ENCODE measurements at regions not wholly inside any gene's neighbourhood (a gene's known extent, or its start where the extent isn't known, plus 50 kb on each side); places are given as distances from the start of the nearest gene placed in this dataset.
"Not testable (repeated sequence)": the region's sequence is repeated elsewhere in the genome, so short reads cannot be mapped to it uniquely, and the experiment has no call there.

- Histone ChIP-seq H3K4me3 (no peak overlapping the region), H3K9me3 (ENCODE audit: low read depth) (no peaks in the 10 kb centered on the region), H3K27me3 (no peaks in the 10 kb centered on the region), H3K4me1 (ENCODE audit: low read depth) (no peaks in the 10 kb centered on the region), H3K36me3 (no peaks in the 10 kb centered on the region), H3K27ac (no peak overlapping the region)
- TF ChIP-seq, protein P1, sequence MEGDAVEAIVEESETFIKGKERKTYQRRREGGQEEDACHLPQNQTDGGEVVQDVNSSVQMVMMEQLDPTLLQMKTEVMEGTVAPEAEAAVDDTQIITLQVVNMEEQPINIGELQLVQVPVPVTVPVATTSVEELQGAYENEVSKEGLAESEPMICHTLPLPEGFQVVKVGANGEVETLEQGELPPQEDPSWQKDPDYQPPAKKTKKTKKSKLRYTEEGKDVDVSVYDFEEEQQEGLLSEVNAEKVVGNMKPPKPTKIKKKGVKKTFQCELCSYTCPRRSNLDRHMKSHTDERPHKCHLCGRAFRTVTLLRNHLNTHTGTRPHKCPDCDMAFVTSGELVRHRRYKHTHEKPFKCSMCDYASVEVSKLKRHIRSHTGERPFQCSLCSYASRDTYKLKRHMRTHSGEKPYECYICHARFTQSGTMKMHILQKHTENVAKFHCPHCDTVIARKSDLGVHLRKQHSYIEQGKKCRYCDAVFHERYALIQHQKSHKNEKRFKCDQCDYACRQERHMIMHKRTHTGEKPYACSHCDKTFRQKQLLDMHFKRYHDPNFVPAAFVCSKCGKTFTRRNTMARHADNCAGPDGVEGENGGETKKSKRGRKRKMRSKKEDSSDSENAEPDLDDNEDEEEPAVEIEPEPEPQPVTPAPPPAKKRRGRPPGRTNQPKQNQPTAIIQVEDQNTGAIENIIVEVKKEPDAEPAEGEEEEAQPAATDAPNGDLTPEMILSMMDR (IDR thresholded peaks at IDR 0.05; ENCODE audit: low read depth, low read length) = no peak
- no peak for DNase-seq (ENCODE audit: low read depth in 1 of 2, low spot score in 1 of 2)
These were observed 127.2 kb downstream of the HS3ST3B1 start for GRCh38 chr17:14427900-14428647.

GRCh38 chr17:14423156-14423555, 122.3 kb downstream of the HS3ST3B1 start:
- not testable (repeated sequence) for DNase-seq (ENCODE audit: low read depth in 1 of 2, low spot score in 1 of 2); H3K4me1 ChIP-seq (ENCODE audit: low read depth); H3K27me3 ChIP-seq; H3K4me3 ChIP-seq; H3K9me3 ChIP-seq (ENCODE audit: low read depth); H3K36me3 ChIP-seq; H3K27ac ChIP-seq

- Histone ChIP-seq H3K4me3 (no peak overlapping the region), H3K27ac (no peak overlapping the region), H3K4me1 (ENCODE audit: low read depth) (no peaks in the 10 kb centered on the region), H3K9me3 (ENCODE audit: low read depth) (no peaks in the 10 kb centered on the region), H3K36me3 (no peaks in the 10 kb centered on the region), H3K27me3 (no peaks in the 10 kb centered on the region)
- DNase-seq (ENCODE audit: low read depth in 1 of 2, low spot score in 1 of 2) = no peak
- TF ChIP-seq, protein P1 (IDR thresholded peaks at IDR 0.05; ENCODE audit: low read depth, low read length) = no peak
These were observed 116.5 kb downstream of the HS3ST3B1 start for GRCh38 chr17:14417336-14417735.

DNA sequence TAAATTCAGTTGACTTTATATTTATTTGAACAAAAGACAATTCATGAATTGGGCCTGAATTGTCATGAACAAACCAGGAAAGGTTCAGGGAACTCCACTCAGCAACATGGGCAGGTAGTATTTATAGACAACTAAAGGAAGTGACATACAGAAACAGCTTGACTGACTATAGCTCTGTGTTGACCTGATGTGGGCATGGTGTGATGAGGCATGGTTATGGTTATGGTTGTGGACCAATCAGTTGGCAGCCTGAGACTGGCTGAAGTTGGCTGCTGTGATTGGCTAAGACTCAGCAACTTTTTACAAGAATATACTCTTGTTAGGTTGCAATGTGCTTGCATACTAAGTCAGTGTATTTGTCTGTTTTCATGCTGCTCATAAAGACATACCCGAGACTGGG, 108.4 kb downstream of the HS3ST3B1 start:
- Histone ChIP-seq H3K27me3 (no peaks in the 10 kb centered on the region), H3K36me3 (no peaks in the 10 kb centered on the region), H3K27ac (no peak overlapping the region), H3K4me1 (ENCODE audit: low read depth) (no peaks in the 10 kb centered on the region), H3K9me3 (ENCODE audit: low read depth) (no peaks in the 10 kb centered on the region), H3K4me3 (no peak overlapping the region)
- TF ChIP-seq, protein P1 (IDR thresholded peaks at IDR 0.05; ENCODE audit: low read depth, low read length) = no peak
- no peak for DNase-seq (ENCODE audit: low read depth in 1 of 2, low spot score in 1 of 2)

DNA sequence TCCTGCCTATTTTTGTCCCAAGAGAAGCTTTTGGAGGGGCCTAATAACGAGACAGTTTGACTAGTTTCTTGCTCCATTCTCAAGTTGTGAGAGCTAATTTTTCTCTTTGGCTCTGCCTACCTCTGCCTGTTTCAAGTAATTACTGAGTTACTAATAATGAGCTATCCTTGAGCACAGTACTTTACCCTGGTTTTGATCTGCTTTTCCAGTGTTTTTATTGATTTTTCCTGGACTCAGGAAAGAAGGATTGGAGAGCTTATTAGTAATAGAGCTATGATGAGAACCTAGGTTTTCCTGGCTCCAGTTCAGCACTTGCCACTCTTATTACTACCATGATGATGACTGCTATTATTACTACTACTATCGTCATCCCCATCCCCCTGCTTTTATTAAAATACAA, 106.7 kb downstream of the HS3ST3B1 start:
- Histone ChIP-seq H3K36me3 (no peaks in the 10 kb centered on the region), H3K4me1 (ENCODE audit: low read depth) (no peaks in the 10 kb centered on the region), H3K4me3 (no peak overlapping the region), H3K27me3 (no peaks in the 10 kb centered on the region), H3K27ac (no peak overlapping the region), H3K9me3 (ENCODE audit: low read depth) (no peaks in the 10 kb centered on the region)
- DNase-seq (ENCODE audit: low read depth in 1 of 2, low spot score in 1 of 2) = no peak
- TF ChIP-seq, protein P1 (IDR thresholded peaks at IDR 0.05; ENCODE audit: low read depth, low read length) = no peak

DNA sequence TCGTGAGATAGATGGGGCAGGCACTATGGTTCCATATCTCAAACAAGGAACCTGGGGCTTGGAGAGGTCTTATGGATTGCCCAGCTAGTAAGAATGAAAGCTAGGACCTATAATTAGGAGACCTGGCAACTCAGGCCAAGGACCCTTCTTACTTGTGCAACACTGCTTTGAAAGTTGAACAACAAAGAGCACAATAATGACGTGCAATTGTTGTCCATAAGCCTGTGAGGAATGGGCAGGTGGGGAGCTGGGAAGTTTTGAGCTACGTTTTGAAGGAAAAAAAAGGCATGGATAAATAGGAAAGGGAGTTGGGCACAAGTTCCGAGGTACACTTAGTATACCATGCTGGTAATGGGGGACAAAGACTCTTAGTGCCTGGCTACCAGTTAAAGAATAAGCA, 104.3 kb downstream of the HS3ST3B1 start:
- Histone ChIP-seq H3K4me3 (no peak overlapping the region), H3K4me1 (ENCODE audit: low read depth) (no peaks in the 10 kb centered on the region)
- TF ChIP-seq, protein P1 (IDR thresholded peaks at IDR 0.05; ENCODE audit: low read depth, low read length) = no peak

More for the DNA sequence above, 104.3 kb downstream of the HS3ST3B1 start:
- H3K27ac ChIP-seq = no peak overlapping the region
- no peaks in the 10 kb centered on the region for H3K27me3 ChIP-seq
- DNase-seq (ENCODE audit: low read depth in 1 of 2, low spot score in 1 of 2) = no peak
- no peaks in the 10 kb centered on the region for H3K9me3 ChIP-seq (ENCODE audit: low read depth)
- no peaks in the 10 kb centered on the region for H3K36me3 ChIP-seq

All from cardiac muscle cell (in vitro differentiated cells and primary cell).